A549 (cell line): ENCODE measurements at regions not wholly inside any gene's neighbourhood (a gene's known extent, or its start where the extent isn't known, plus 50 kb on each side); places are given as distances from the start of the nearest gene placed in this dataset.

Source experiments
- CEBPB ChIP-seq, 2 experiments: fragments of >200 bp in 1 of 2; sonication (Bioruptor Twin) in 1 of 2; formaldehyde crosslinking in 1 of 2; IDR thresholded peaks; 2 replicates each; pipeline ENCODE4 v1.6.1; 2012 to 2016
- ELK1 ChIP-seq: fragments of 150-350 bp; IDR thresholded peaks from 2 replicates; pipeline ENCODE4 v1.6.1; 2014; ENCODE audit warnings: low read depth, mild to moderate bottlenecking, low read length
- EP300 ChIP-seq, 2 experiments: fragments of >200 bp; sonication (Bioruptor Twin); formaldehyde crosslinking; IDR thresholded peaks; 2 replicates in 1 of 2; 3 replicates in 1 of 2; pipeline ENCODE4 v1.6.1; 2016 to 2017
- KDM5A ChIP-seq: fragments of 200-600 bp; sonication (generic); IDR thresholded peaks from 2 replicates; pipeline ENCODE4 v1.6.1; 2016; ENCODE audit warnings: antibody characterized with exemption, mild to moderate bottlenecking
- PHF8 ChIP-seq: fragments of 200-600 bp; sonication (generic); IDR thresholded peaks from 2 replicates; pipeline ENCODE4 v1.6.1; 2016; ENCODE audit warnings: low read depth, mild to moderate bottlenecking, antibody characterized with exemption, moderate library complexity, borderline replicate concordance
- POLR2A ChIP-seq: IDR thresholded peaks from 2 replicates; pipeline ENCODE4 v1.6.1; 2012; ENCODE audit warnings: mild to moderate bottlenecking, low read length
- TF ChIP-seq, protein P1 (sequence below): fragments of >200 bp; sonication (Bioruptor Twin); formaldehyde crosslinking; IDR thresholded peaks from 3 replicates; pipeline ENCODE4 v1.5.1; 2016

GRCh38 chr5:56449071-56449640 lies 216.0 kb upstream of the ANKRD55 start:
- TF ChIP-seq, protein P1, sequence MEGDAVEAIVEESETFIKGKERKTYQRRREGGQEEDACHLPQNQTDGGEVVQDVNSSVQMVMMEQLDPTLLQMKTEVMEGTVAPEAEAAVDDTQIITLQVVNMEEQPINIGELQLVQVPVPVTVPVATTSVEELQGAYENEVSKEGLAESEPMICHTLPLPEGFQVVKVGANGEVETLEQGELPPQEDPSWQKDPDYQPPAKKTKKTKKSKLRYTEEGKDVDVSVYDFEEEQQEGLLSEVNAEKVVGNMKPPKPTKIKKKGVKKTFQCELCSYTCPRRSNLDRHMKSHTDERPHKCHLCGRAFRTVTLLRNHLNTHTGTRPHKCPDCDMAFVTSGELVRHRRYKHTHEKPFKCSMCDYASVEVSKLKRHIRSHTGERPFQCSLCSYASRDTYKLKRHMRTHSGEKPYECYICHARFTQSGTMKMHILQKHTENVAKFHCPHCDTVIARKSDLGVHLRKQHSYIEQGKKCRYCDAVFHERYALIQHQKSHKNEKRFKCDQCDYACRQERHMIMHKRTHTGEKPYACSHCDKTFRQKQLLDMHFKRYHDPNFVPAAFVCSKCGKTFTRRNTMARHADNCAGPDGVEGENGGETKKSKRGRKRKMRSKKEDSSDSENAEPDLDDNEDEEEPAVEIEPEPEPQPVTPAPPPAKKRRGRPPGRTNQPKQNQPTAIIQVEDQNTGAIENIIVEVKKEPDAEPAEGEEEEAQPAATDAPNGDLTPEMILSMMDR = no peak
- TF ChIP-seq CEBPB (IDR thresholded peaks at IDR 0.05) = no peak
- no peak for TF ChIP-seq EP300 (IDR thresholded peaks at IDR 0.05)
- no peak for TF ChIP-seq PHF8
- TF ChIP-seq ELK1 = no peak
- no peak for TF ChIP-seq POLR2A
- no peak for TF ChIP-seq KDM5A
